ENCODE measurements at regions not wholly inside any gene's neighbourhood (a gene's known extent, or its start where the extent isn't known, plus 50 kb on each side); places are given as distances from the start of the nearest gene placed in this dataset.

DNA sequence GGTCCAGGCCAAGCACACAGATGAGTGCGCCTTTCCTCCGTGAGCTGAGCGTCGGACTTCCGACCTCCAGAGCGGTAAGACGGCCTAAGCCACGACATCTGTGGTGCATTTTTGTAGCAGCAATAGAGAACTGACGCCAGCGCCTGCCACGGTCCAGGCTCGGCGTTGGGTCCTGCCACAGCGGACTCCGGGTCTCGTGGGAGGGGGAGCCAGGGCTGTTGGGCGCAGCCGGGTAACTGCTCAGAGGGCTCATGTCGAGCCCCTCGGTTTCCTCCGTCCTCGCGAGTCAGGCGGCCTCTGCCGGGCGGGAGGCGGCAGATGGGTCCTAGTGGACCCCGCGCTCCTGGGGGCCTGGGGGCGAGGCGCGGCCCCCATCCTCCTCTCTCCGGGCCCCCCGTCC is 216.1 kb downstream of the QKI start:
- TF ChIP-seq, protein P1, sequence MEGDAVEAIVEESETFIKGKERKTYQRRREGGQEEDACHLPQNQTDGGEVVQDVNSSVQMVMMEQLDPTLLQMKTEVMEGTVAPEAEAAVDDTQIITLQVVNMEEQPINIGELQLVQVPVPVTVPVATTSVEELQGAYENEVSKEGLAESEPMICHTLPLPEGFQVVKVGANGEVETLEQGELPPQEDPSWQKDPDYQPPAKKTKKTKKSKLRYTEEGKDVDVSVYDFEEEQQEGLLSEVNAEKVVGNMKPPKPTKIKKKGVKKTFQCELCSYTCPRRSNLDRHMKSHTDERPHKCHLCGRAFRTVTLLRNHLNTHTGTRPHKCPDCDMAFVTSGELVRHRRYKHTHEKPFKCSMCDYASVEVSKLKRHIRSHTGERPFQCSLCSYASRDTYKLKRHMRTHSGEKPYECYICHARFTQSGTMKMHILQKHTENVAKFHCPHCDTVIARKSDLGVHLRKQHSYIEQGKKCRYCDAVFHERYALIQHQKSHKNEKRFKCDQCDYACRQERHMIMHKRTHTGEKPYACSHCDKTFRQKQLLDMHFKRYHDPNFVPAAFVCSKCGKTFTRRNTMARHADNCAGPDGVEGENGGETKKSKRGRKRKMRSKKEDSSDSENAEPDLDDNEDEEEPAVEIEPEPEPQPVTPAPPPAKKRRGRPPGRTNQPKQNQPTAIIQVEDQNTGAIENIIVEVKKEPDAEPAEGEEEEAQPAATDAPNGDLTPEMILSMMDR (conservative IDR thresholded peaks at IDR 0.05; ENCODE audit: low read depth, low read length) = no peak
- TF ChIP-seq SMC3 (IDR thresholded peaks at IDR 0.05; ENCODE audit: low read depth, low read length) (no peak), MXI1 (IDR thresholded peaks at IDR 0.05; ENCODE audit: borderline replicate concordance, low read depth, low read length) (no peak), POLR2A (IDR thresholded peaks at IDR 0.05; ENCODE audit: low read depth, low read length) (no peak), CHD1 (IDR thresholded peaks at IDR 0.05; ENCODE audit: low read depth, low read length) (no peak), CEBPB (IDR thresholded peaks at IDR 0.05; ENCODE audit: low read depth, low read length) (no peak), RAD21 (IDR thresholded peaks at IDR 0.05; ENCODE audit: low read length) (no peak), MAZ (IDR thresholded peaks at IDR 0.05; ENCODE audit: borderline replicate concordance, low read depth, low read length) (no peak)
- TF ChIP-seq, protein P2, sequence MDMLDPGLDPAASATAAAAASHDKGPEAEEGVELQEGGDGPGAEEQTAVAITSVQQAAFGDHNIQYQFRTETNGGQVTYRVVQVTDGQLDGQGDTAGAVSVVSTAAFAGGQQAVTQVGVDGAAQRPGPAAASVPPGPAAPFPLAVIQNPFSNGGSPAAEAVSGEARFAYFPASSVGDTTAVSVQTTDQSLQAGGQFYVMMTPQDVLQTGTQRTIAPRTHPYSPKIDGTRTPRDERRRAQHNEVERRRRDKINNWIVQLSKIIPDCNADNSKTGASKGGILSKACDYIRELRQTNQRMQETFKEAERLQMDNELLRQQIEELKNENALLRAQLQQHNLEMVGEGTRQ (IDR thresholded peaks at IDR 0.05; ENCODE audit: low read depth, low read length) = no peak

Data from IMR-90 (cell line).